ENCODE measurements at regions not wholly inside any gene's neighbourhood (a gene's known extent, or its start where the extent isn't known, plus 50 kb on each side); places are given as distances from the start of the nearest gene placed in this dataset.
"Not testable (repeated sequence)": the region's sequence is repeated elsewhere in the genome, so short reads cannot be mapped to it uniquely, and the experiment has no call there.

DNA sequence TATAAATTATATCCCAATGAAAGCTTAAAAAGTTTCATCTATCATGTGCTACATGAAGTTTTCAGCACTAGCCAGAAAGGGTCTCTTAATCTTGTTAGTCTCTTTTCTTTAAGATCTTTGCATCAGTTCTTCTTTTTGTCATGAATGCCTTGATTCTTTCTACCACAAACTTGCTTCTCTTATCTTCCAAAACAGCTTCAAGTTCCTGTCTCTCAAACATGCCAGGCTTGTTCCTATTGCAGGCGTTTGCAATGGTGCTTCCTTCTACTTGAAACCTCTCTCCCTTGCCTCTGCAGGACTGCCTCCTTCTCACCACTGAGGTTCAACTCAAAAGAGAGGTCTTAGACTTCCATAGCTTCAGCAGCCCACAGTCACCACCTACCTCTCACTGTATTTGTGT is 104.3 kb upstream of the FRMD4B start:
- ChIA-PET CTCF (interaction anchor here (0.6 kb wide), 1 partner anchor 152 kb away, joined by 3 read pairs; no protein-coding TSS in a partner anchor), POLR2A (ENCODE audit: low non-redundant PET) (no interaction called here)
- H3K27ac ChIP-seq, result no peak overlapping the region
- DNase-seq (ENCODE audit: low spot score), result no peak
- TF ChIP-seq, protein P1, sequence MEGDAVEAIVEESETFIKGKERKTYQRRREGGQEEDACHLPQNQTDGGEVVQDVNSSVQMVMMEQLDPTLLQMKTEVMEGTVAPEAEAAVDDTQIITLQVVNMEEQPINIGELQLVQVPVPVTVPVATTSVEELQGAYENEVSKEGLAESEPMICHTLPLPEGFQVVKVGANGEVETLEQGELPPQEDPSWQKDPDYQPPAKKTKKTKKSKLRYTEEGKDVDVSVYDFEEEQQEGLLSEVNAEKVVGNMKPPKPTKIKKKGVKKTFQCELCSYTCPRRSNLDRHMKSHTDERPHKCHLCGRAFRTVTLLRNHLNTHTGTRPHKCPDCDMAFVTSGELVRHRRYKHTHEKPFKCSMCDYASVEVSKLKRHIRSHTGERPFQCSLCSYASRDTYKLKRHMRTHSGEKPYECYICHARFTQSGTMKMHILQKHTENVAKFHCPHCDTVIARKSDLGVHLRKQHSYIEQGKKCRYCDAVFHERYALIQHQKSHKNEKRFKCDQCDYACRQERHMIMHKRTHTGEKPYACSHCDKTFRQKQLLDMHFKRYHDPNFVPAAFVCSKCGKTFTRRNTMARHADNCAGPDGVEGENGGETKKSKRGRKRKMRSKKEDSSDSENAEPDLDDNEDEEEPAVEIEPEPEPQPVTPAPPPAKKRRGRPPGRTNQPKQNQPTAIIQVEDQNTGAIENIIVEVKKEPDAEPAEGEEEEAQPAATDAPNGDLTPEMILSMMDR (conservative IDR thresholded peaks at IDR 0.05; ENCODE audit: low read depth), result no peak

DNA sequence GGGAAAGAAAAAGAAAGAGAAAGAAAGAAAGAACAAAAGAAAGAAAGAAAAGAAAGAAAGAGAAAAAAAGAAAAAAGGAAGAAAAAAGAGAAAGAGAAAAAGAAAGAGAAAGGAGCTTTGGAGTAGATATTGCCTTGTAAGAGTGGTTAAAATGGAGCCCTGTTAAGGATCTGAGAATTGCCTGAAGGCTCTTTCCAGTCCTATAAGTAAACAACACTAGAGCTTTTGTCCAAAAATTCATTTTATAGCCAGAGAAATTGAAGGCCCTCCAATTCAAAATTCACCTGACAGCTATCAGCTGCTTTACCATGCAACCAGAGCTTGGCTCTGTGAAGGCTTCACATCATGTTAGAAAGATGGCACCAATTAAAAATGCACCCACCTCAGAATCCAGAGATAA is 102.1 kb upstream of the FRMD4B start:
- DNase-seq (ENCODE audit: low spot score), result no peak
- H3K27ac ChIP-seq, result no peak overlapping the region
- TF ChIP-seq, protein P1 (conservative IDR thresholded peaks at IDR 0.05; ENCODE audit: low read depth), result no peak
- POLR2A ChIA-PET (ENCODE audit: low non-redundant PET), result no interaction called here
- CTCF ChIA-PET, result interaction anchor here (1.2 kb wide), 1 partner anchor 53 kb away, joined by 5 read pairs; no protein-coding TSS in a partner anchor

DNA sequence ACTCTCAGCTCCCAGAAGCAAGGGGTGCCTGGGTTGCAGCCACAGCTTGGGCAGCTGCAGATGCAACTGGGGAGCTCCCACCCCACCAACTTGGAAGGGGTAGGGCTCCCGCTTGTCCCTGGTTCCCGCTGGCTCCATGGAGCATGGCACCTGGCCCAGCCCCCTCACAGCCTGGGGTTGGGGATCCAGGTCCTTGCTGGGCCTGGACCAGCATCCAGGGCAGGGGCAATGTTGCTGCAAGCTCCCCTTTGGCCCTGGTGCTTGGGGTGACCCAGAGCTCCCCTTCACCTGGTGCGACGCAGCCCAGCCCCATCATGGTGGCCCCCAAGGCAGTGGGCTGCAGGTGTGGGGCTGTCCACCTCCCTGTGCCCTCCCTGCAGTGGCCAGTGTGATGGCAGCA is 99.6 kb upstream of the FRMD4B start:
- TF ChIP-seq, protein P1 (conservative IDR thresholded peaks at IDR 0.05; ENCODE audit: low read depth), result no peak
- POLR2A ChIA-PET (ENCODE audit: low non-redundant PET), result no interaction called here
- CTCF ChIA-PET, result no interaction called here
- DNase-seq (ENCODE audit: low spot score), result no peak
- H3K27ac ChIP-seq, result 0 out of 2 replicates have a peak overlapping the region, but pooled peaks have one; percentile 11

DNA sequence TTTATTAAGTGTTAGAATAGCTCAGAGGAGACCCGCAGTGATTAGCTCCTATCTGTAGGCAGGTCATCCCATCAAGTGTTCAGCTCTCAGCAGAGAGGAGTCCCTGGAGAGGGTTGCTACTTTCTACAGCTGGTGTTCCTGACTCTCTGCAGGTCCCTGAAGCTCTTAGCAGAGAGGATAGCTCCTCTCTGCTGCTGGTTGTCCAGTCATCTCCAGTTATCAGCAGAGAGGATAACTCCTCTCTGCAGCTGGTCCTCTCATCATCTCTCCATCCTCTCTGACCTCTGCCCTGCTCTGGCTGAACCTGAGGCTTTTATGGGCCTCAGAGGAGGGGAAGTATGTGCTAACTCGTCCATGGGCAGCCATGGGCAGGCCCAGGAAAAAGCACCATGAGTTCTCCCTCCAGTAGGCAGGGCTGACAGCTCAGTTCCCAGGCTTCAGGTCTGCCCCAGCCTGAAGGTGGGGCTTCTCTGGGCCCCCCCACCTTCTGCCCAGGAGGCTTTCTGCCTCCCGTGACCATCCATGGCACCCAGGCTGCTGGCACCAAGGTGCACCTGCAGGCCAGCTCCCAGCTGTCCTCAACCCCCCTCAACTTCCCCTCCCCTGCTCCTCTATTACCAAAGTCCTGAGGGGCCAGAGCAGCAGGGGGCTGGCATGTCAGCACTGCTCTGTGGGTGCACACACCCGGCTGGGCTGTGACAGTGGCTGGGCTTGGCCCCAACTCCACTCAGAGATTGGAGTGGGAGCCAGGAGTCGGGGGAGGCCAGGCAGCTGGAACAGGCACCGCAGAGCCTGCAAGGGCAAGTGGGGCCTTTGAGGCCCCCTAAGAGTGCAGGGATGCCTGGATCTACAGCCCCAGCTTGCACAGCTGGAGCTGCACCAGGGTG is 98.9 kb upstream of the FRMD4B start:
- POLR2A ChIA-PET (ENCODE audit: low non-redundant PET), result no interaction called here
- DNase-seq (ENCODE audit: low spot score), result no peak
- CTCF ChIA-PET, result no interaction called here

DNA sequence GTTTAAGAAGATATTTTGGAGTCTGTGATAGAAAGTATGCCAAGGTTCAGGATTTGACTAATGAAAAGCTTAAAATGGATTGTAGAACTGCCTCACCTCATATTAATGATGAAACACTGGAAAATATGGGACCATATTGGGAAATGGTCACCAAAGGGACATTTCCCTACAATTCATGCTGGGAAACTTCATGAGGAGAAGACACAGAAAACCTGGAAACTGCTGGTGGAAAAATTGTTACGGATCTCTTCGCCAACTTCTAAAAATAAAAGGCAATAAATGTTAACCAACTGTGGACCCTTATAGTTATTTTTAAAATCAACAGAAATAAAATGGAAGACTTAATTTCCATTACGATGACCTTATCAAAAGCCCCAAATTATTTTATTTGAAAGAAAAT is 97.6 kb upstream of the FRMD4B start:
- H3K27ac ChIP-seq, result no peak overlapping the region
- TF ChIP-seq, protein P1 (conservative IDR thresholded peaks at IDR 0.05; ENCODE audit: low read depth), result no peak
- CTCF ChIA-PET, result no interaction called here
- DNase-seq (ENCODE audit: low spot score), result no peak
- POLR2A ChIA-PET (ENCODE audit: low non-redundant PET), result no interaction called here

More for the DNA sequence above, 98.9 kb upstream of the FRMD4B start:
- peak overlapping the region; percentile 11; the same call in 1 of the 2 replicates for H3K27ac ChIP-seq
- TF ChIP-seq, protein P1 (conservative IDR thresholded peaks at IDR 0.05; ENCODE audit: low read depth), result no peak

DNA sequence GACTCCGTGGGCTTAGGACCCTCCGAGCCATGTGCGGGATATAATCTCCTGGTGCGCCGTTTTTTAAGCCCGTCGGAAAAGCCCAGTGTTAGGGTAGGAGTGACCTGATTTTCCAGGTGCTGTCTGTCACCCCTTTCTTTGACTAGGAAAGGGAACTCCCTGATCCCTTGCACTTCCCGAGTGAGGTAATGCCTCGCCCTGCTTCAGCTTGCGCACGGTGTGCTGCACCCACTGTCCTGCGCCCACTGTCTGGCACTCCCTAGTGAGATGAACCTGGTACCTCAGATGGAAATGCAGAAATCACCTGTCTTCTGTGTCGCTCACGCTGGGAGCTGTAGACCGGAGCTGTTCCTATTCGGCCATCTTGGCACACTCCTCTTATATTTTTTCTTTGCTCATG is 95.1 kb upstream of the FRMD4B start:
- DNase-seq (ENCODE audit: low spot score); CTCF ChIA-PET; H3K27ac ChIP-seq; POLR2A ChIA-PET (ENCODE audit: low non-redundant PET): not testable (repeated sequence)

DNA sequence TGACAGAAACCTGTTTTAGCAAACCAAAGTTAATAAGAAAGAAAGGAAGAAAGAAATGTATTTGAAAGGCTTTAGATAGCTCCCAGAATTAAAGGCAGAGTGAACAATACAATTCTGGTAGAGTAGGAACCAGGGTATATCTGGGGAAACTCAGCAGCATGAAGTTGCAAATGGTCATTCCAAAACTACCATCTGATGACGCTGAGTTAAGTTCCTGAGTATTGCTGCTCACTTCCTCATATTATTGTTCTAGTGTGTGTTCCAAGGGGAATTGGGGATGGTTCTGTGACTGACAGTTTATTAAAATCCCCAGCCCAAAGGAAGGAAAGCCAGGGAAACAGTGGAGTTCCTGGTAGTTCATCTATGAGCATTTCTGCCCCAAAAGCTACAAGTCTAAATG is 88.3 kb upstream of the FRMD4B start:
- TF ChIP-seq, protein P1 (conservative IDR thresholded peaks at IDR 0.05; ENCODE audit: low read depth), result no peak
- ChIA-PET POLR2A (ENCODE audit: low non-redundant PET) (no interaction called here), CTCF (no interaction called here)
- no peak overlapping the region for H3K27ac ChIP-seq
- no peak for DNase-seq (ENCODE audit: low spot score)
